ENCODE measurements at regions not wholly inside any gene's neighbourhood (a gene's known extent, or its start where the extent isn't known, plus 50 kb on each side); places are given as distances from the start of the nearest gene placed in this dataset.

DNA sequence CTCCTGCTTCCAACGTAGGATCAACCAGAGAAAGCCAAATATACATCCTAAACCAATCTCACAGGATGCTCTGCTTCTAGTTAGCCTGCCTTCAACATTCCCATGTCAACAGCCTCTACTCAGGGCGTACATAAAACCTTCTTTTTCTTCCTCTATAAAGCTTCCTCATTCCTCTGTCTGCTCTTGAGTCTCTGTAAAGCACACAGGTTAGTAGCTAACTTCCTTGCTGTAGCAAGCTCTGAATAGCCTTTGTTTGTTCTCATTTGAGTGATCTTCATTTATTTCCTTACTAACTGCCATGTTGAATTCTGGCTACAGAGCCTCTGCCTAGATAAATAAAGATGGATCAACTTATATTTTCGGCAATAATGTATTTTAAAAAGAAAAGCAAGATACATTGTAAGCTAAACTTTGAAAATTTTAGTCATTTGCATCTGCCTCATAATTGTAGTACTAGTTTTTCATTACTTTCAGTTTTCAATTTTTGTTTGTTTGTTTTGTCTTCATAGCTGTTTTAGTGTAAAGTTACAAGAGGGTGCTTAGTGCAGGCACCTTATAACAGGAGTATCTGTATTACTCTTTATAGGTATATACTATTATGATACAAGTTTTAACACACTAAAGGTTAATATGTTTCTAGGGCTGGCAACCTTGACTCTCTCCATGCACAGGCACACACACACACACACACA lies 498.2 kb downstream of the PYDC2 start:
- Histone ChIP-seq H3K36me3 (ENCODE audit: control insufficient read depth in 3 of 3, insufficient read depth in 2 of 3, low read depth in 1 of 3, low read length in 3 of 3) (no peaks in the 10 kb centered on the region), H3K4me1 (ENCODE audit: control insufficient read depth in 3 of 3, insufficient read depth in 2 of 3, low read depth in 1 of 3, low read length in 2 of 3) (no peaks in the 10 kb centered on the region), H3K27me3 (ENCODE audit: control insufficient read depth in 3 of 3, insufficient read depth in 3 of 3, low read length in 3 of 3) (no peaks in the 10 kb centered on the region), H3K9me3 (ENCODE audit: control insufficient read depth in 2 of 2, insufficient read depth in 1 of 2, low read depth in 1 of 2, low read length in 1 of 2) (no peaks in the 10 kb centered on the region), H3K4me3 (ENCODE audit: low read depth in 1 of 3, low read length in 3 of 3) (no peak overlapping the region), H3K27ac (ENCODE audit: low read depth in 1 of 3, low read length in 2 of 3) (no peak overlapping the region)
- FAIRE-seq (no peak), DNase-seq (no peak)
- 38 to 58% (median 39%) methylated on average over 3 of the region's 3 CpGs for whole genome bisulfite sequencing, 3 donors

DNA sequence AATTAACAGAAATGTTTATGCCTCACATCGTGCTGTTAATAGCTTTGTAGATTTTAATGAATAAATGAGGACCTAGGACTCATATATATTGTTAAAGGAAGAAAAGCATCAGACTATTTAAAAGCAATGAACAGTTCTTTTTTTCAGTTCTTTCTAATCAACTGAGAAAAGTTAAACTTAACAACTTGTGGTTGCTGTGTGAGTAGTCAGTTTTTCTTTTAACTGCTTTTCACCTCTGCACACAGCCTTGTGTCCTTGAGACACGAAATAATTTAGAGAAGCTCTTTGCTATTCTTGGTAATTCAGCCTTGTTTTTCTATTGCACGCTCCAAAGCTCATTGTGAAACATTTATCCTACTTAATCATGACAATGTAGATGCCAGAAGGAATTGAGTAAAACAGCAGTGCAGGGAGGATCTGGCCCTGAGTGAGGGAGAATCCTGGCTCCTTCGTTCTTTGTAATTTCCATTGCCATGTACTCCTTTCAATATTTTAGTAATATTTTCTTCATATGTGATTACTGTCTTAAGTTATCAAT lies 499.0 kb downstream of the PYDC2 start:
- no peak for FAIRE-seq
- Histone ChIP-seq H3K9me3 (ENCODE audit: control insufficient read depth in 2 of 2, insufficient read depth in 1 of 2, low read depth in 1 of 2, low read length in 1 of 2) (no peaks in the 10 kb centered on the region), H3K4me1 (ENCODE audit: control insufficient read depth in 3 of 3, insufficient read depth in 2 of 3, low read depth in 1 of 3, low read length in 2 of 3) (no peaks in the 10 kb centered on the region), H3K36me3 (ENCODE audit: control insufficient read depth in 3 of 3, insufficient read depth in 2 of 3, low read depth in 1 of 3, low read length in 3 of 3) (no peaks in the 10 kb centered on the region), H3K27ac (ENCODE audit: low read depth in 1 of 3, low read length in 2 of 3) (no peak overlapping the region), H3K4me3 (ENCODE audit: low read depth in 1 of 3, low read length in 3 of 3) (no peak overlapping the region), H3K27me3 (ENCODE audit: control insufficient read depth in 3 of 3, insufficient read depth in 3 of 3, low read length in 3 of 3) (no peaks in the 10 kb centered on the region)
- WGBS, 3 donors, result 45 to 62% (median 50%) methylated on average over 4 of the region's 4 CpGs
- DNase-seq, result no peak

DNA sequence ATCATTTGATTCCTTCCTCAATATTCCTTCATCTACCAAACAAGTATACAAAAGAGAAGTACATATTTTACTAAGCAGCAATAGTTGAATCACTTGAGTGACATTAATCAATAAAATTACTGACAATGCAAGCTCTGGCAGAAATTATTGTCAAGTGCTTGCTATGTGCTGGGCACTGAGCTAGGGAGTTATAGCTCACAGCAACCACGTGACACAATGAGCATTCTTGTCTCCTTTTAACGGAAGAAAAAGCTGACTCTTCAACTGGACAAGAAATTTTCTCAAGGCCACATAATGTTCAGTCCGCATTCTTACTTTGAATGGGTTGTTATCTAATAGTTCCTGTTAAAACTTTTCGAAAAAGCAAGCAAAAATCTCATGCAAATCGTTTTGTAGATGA lies 500.1 kb downstream of the PYDC2 start:
- DNase-seq (no peak), FAIRE-seq (no peak)
- 50 to 67% (median 62%) methylated on average over 5 of the region's 5 CpGs for WGBS, 3 donors
- H3K27ac ChIP-seq (ENCODE audit: low read depth in 1 of 3, low read length in 2 of 3), result no peak overlapping the region
- no peaks in the 10 kb centered on the region for H3K27me3 ChIP-seq (ENCODE audit: control insufficient read depth in 3 of 3, insufficient read depth in 3 of 3, low read length in 3 of 3)
- no peaks in the 10 kb centered on the region for H3K36me3 ChIP-seq (ENCODE audit: control insufficient read depth in 3 of 3, insufficient read depth in 2 of 3, low read depth in 1 of 3, low read length in 3 of 3)
- no peaks in the 10 kb centered on the region for H3K9me3 ChIP-seq (ENCODE audit: control insufficient read depth in 2 of 2, insufficient read depth in 1 of 2, low read depth in 1 of 2, low read length in 1 of 2)
- no peak overlapping the region for H3K4me3 ChIP-seq (ENCODE audit: low read depth in 1 of 3, low read length in 3 of 3)
- no peaks in the 10 kb centered on the region for H3K4me1 ChIP-seq (ENCODE audit: control insufficient read depth in 3 of 3, insufficient read depth in 2 of 3, low read depth in 1 of 3, low read length in 2 of 3)

DNA sequence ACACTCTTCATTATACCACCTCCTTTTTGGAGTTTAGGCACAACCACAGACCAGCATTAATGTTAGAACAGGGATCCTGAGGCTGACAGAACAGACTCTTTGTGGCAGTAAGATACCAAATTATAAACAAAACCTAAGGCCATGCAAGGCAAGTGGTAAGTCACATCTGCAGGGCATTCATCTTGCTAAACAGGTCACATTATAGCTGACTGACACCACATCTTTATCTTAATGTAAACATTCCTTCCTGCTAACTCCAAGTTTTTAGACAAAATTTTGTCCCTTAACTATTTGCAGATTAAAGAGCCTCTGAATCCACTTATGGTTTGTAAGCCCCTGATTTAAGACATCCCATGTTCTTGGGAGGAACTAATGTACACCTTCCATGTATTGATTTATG lies 500.6 kb downstream of the PYDC2 start:
- FAIRE-seq, result no peak
- Histone ChIP-seq H3K36me3 (ENCODE audit: control insufficient read depth in 3 of 3, insufficient read depth in 2 of 3, low read depth in 1 of 3, low read length in 3 of 3) (no peaks in the 10 kb centered on the region), H3K27ac (ENCODE audit: low read depth in 1 of 3, low read length in 2 of 3) (no peak overlapping the region), H3K27me3 (ENCODE audit: control insufficient read depth in 3 of 3, insufficient read depth in 3 of 3, low read length in 3 of 3) (no peaks in the 10 kb centered on the region), H3K9me3 (ENCODE audit: control insufficient read depth in 2 of 2, insufficient read depth in 1 of 2, low read depth in 1 of 2, low read length in 1 of 2) (no peaks in the 10 kb centered on the region), H3K4me1 (ENCODE audit: control insufficient read depth in 3 of 3, insufficient read depth in 2 of 3, low read depth in 1 of 3, low read length in 2 of 3) (no peaks in the 10 kb centered on the region), H3K4me3 (ENCODE audit: low read depth in 1 of 3, low read length in 3 of 3) (no peak overlapping the region)
- DNase-seq, result no peak

DNA sequence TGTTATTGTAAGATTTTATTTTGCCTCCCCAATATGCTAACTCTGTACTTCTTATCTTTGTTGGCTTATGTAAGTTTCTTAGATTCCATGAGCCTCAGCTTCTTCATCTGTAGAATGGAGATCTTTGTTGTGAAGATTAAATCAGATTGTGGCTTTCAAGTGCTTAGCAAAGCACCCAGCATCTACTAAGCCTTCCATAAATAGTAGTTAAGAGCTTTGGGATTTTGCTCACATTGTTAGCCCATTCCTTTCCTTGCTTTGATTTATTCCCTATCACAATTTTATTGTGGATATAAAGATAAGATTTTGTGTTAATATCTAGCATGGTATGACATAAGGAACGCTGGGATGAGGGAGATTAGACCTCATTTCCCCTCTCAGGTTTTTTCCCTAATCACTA lies 501.4 kb downstream of the PYDC2 start:
- Histone ChIP-seq H3K27ac (ENCODE audit: low read depth in 1 of 3, low read length in 2 of 3) (no peak overlapping the region), H3K4me1 (ENCODE audit: control insufficient read depth in 3 of 3, insufficient read depth in 2 of 3, low read depth in 1 of 3, low read length in 2 of 3) (no peaks in the 10 kb centered on the region), H3K4me3 (ENCODE audit: low read depth in 1 of 3, low read length in 3 of 3) (no peak overlapping the region), H3K9me3 (ENCODE audit: control insufficient read depth in 2 of 2, insufficient read depth in 1 of 2, low read depth in 1 of 2, low read length in 1 of 2) (no peaks in the 10 kb centered on the region), H3K36me3 (ENCODE audit: control insufficient read depth in 3 of 3, insufficient read depth in 2 of 3, low read depth in 1 of 3, low read length in 3 of 3) (no peaks in the 10 kb centered on the region), H3K27me3 (ENCODE audit: control insufficient read depth in 3 of 3, insufficient read depth in 3 of 3, low read length in 3 of 3) (no peaks in the 10 kb centered on the region)
- FAIRE-seq, result no peak
- no peak for DNase-seq
- WGBS, 3 donors, result 15 to 48% (median 27%) methylated on average over 1 of the region's 1 CpG

DNA sequence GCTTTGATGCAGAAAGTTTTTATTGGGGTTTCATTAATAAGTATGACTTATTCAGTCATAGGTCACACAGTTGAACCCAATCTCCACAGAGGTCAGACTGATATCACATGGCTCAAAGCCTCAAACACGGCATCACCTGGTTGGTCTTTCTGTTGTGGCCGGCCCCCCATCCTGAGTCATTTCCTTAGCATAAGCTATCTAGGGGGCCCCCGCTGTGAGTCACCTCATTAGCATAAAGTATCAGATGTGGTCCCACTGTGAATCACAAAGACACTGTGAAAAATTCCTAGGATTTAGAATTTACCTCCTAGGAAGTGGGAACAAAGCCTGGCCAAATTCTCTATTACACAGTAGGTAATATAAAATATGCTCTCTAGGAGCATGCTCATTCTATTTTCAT lies 502.2 kb downstream of the PYDC2 start:
- Histone ChIP-seq H3K4me3 (ENCODE audit: low read depth in 1 of 3, low read length in 3 of 3) (no peak overlapping the region), H3K27me3 (ENCODE audit: control insufficient read depth in 3 of 3, insufficient read depth in 3 of 3, low read length in 3 of 3) (no peaks in the 10 kb centered on the region), H3K36me3 (ENCODE audit: control insufficient read depth in 3 of 3, insufficient read depth in 2 of 3, low read depth in 1 of 3, low read length in 3 of 3) (no peaks in the 10 kb centered on the region), H3K4me1 (ENCODE audit: control insufficient read depth in 3 of 3, insufficient read depth in 2 of 3, low read depth in 1 of 3, low read length in 2 of 3) (no peaks in the 10 kb centered on the region), H3K9me3 (ENCODE audit: control insufficient read depth in 2 of 2, insufficient read depth in 1 of 2, low read depth in 1 of 2, low read length in 1 of 2) (no peaks in the 10 kb centered on the region), H3K27ac (ENCODE audit: low read depth in 1 of 3, low read length in 2 of 3) (no peak overlapping the region)
- FAIRE-seq, result no peak
- WGBS, 3 donors, result 45 to 63% (median 61%) methylated on average over 3 of the region's 3 CpGs
- DNase-seq, result no peak

GRCh38 chr3:191966556-191966955 lies 505.6 kb downstream of the PYDC2 start:
- Histone ChIP-seq H3K4me3 (ENCODE audit: low read depth in 1 of 3, low read length in 3 of 3) (no peak overlapping the region), H3K27me3 (ENCODE audit: control insufficient read depth in 3 of 3, insufficient read depth in 3 of 3, low read length in 3 of 3) (no peaks in the 10 kb centered on the region), H3K9me3 (ENCODE audit: control insufficient read depth in 2 of 2, insufficient read depth in 1 of 2, low read depth in 1 of 2, low read length in 1 of 2) (no peaks in the 10 kb centered on the region), H3K27ac (ENCODE audit: low read depth in 1 of 3, low read length in 2 of 3) (no peak overlapping the region), H3K4me1 (ENCODE audit: control insufficient read depth in 3 of 3, insufficient read depth in 2 of 3, low read depth in 1 of 3, low read length in 2 of 3) (no peaks in the 10 kb centered on the region), H3K36me3 (ENCODE audit: control insufficient read depth in 3 of 3, insufficient read depth in 2 of 3, low read depth in 1 of 3, low read length in 3 of 3) (no peaks in the 10 kb centered on the region)
- 63 to 72% (median 71%) methylated on average over 3 of the region's 3 CpGs for WGBS, 3 donors
- no peak for DNase-seq
- no peak for FAIRE-seq

DNA sequence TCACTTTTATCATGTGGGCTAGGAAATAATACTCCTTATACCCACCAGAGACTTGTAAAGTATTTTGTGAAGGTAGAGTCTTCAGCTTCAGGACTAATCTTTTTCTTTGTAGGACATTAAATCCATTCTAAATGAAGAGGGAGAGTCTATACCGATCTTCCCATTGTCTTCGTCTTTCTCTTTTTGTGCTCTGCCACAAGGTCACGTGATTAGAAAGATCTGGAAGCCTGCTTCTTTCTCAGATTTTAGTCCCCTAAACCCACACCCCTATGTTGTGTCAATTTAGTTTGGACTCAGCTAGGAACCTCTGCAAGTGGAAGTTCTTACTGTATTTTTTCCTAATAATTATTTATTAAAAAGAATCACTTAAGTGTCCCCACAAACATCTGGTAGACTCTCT lies 507.3 kb downstream of the PYDC2 start:
- Histone ChIP-seq H3K9me3 (ENCODE audit: control insufficient read depth in 2 of 2, insufficient read depth in 1 of 2, low read depth in 1 of 2, low read length in 1 of 2) (no peaks in the 10 kb centered on the region), H3K4me3 (ENCODE audit: low read depth in 1 of 3, low read length in 3 of 3) (no peak overlapping the region), H3K36me3 (ENCODE audit: control insufficient read depth in 3 of 3, insufficient read depth in 2 of 3, low read depth in 1 of 3, low read length in 3 of 3) (no peaks in the 10 kb centered on the region), H3K4me1 (ENCODE audit: control insufficient read depth in 3 of 3, insufficient read depth in 2 of 3, low read depth in 1 of 3, low read length in 2 of 3) (no peaks in the 10 kb centered on the region), H3K27me3 (ENCODE audit: control insufficient read depth in 3 of 3, insufficient read depth in 3 of 3, low read length in 3 of 3) (no peaks in the 10 kb centered on the region), H3K27ac (ENCODE audit: low read depth in 1 of 3, low read length in 2 of 3) (no peak overlapping the region)
- DNase-seq (no peak), FAIRE-seq (no peak)
- 61 to 86% (median 80%) methylated on average over 3 of the region's 3 CpGs for WGBS, 3 donors

All from small intestine (tissue), 7 donors.